IgD-negative memory B cell (primary cell): ENCODE measurements at regions not wholly inside any gene's neighbourhood (a gene's known extent, or its start where the extent isn't known, plus 50 kb on each side); places are given as distances from the start of the nearest gene placed in this dataset.

Experiments
- H3K27ac Mint-ChIP-seq, 3 donors: one replicate each; pipeline ENCODE4 v1.8.0; 2020 to 2022; ENCODE audit warnings: mild to moderate bottlenecking in 3 of 3, mixed read lengths in 3 of 3, moderate library complexity in 1 of 3
- H3K27me3 Mint-ChIP-seq: one replicate; pipeline ENCODE4 v1.8.0; 2021; ENCODE audit warnings: mixed read lengths
- H3K36me3 Mint-ChIP-seq: one replicate; pipeline ENCODE4 v1.8.0; 2020; ENCODE audit warnings: mild to moderate bottlenecking, mixed read lengths
- H3K4me1 Mint-ChIP-seq, 3 donors: one replicate each; pipeline ENCODE4 v1.8.0; 2020 to 2022; ENCODE audit warnings: mixed read lengths in 3 of 3, mild to moderate bottlenecking in 1 of 3
- H3K4me3 Mint-ChIP-seq, 4 donors: one replicate each; pipeline ENCODE4 v1.8.0; 2020 to 2022; ENCODE audit warnings: mild to moderate bottlenecking in 4 of 4, mixed read lengths in 4 of 4, moderate library complexity in 3 of 4
- H3K9me3 Mint-ChIP-seq, 3 donors: one replicate each; pipeline ENCODE4 v1.8.0; 2020 to 2021; ENCODE audit warnings: mixed read lengths in 3 of 3, mild to moderate bottlenecking in 1 of 3

DNA sequence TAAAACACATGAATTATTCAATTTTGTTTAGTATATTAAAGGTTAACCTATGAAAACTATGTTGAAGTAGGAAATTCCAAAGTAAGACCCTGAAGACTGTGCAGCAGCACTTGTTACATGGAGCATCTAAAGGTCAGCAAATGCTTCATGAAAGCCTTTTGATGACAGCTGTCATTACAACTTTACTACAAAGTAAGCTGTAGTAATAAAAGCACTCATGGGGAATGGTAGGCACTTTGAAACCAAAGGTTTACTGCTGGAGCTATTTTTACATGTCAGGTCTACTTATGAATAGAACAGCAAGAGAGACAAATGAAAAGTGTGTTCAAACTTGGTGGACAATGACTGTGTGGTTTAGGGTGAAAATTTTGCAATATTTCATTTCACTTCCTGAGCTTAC, 672.5 kb upstream of the PCDH20 start:
- Mint-ChIP-seq H3K9me3 (peaks cover 0 to 2% (median 0%) of the 10 kb centered on the region in 3 donors), H3K27ac (no peak overlapping the region), H3K4me3 (no peak overlapping the region), H3K4me1 (no peaks in the 10 kb centered on the region), H3K36me3 (no peaks in the 10 kb centered on the region), H3K27me3 (no peaks in the 10 kb centered on the region)

DNA sequence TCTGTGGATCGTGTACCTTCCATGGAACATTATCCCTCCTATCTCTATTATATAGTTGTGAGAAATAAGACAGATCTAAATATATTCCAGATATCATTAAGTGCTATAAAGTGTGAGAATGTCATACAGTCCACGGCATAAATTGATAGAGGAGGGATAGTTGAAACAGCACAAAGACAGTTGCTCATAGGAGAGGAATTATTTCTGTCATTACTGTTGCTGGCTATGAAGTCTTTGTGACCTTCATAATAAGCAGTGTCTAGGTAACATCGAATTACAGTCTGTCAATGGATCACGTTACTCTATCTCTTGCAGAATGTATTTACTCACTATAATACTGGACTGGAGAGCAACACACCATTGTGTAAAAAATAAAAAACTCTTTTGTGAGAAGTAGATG, 671.5 kb upstream of the PCDH20 start:
- H3K9me3 Mint-ChIP-seq: no peaks in the 10 kb centered on the region
- H3K36me3 Mint-ChIP-seq: no peaks in the 10 kb centered on the region
- H3K4me3 Mint-ChIP-seq: no peak overlapping the region
- H3K27me3 Mint-ChIP-seq: no peaks in the 10 kb centered on the region
- no peak overlapping the region for H3K27ac Mint-ChIP-seq
- H3K4me1 Mint-ChIP-seq: no peaks in the 10 kb centered on the region

DNA sequence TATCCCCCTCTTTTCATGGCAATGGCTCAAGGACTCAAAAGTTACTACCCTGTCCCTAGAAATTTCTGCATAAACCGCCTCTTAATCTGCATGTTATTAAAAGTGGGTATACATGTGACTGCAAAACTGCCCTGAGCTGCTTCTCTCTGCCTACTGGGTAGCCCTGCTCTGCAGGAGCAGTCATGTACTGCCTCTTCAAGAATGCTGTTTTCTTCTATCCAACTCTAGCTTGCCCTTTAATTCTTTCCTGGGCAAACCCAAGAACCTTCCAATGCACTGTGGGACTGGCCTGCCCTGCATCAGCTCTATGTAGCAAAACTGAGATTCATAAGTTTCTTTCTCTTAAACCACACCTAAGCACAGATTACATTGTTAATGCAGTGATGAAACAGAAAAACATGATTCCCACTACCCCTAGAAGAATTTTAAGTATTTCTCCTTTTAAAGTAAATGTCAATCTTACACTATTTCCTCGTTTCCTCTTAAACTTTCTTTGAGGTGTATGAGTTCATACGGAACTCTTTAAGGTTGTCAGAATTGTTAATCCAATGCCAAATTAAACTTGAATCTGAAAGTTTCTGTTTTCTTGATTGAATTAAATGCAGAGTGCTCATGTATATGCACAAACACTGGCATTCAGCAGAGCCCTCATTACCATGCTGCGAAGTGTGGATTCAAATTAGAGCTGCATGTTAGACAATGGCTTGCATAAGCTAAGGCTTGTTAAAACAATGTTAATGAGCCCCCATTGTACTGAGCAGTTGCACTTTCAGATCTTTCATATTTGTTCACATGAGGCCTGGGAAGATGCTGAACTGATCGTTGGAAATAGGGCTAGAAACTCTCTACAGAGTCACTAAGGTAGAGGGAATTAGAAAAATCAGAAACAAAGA, 669.9 kb upstream of the PCDH20 start:
- Mint-ChIP-seq H3K27ac (no peak overlapping the region), H3K27me3 (no peaks in the 10 kb centered on the region), H3K4me1 (no peaks in the 10 kb centered on the region), H3K4me3 (no peak overlapping the region), H3K9me3 (no peaks in the 10 kb centered on the region), H3K36me3 (no peaks in the 10 kb centered on the region)

DNA sequence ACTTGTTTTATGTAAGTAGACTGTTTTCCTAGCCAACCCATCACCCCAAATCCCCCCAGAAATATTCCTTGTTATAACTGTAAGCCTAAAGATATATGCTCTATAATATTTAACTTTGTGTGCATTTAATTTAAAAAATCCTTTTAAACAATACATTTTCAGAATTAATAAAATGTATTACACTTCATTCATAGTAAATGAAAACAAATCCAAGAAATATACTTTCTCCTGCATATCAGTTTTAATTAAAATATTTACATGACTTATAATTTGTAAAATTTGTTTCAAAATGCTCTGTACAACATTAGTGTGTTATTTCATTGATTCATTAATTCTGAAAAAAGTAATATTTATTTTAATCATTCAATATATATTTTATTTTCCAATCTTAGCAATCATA, 669.1 kb upstream of the PCDH20 start:
- Mint-ChIP-seq H3K27ac (no peak overlapping the region), H3K9me3 (no peaks in the 10 kb centered on the region)

DNA sequence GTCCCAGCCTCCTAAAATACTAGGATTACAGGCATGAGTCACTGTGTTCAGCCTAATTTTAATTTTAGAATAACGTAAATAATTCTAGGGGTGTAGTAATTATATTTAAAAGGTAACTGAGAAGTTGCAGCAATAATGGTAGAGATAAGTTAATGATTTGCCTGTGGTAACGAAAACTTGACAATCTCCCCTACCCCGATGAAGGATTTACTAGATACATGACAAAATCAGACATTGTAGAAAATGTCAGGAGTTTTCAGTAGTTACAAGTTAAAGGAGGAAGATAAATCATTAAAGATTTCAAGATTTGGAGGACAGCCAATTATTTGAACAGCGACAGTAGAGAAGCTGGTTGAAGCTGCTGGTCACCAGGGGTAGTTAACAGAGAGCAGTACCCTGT, 652.2 kb upstream of the PCDH20 start:
- Mint-ChIP-seq H3K27me3 (no peaks in the 10 kb centered on the region), H3K9me3 (peaks cover 0 to 17% (median 6%) of the 10 kb centered on the region in 3 donors), H3K4me3 (no peak overlapping the region), H3K27ac (no peak overlapping the region), H3K4me1 (no peaks in the 10 kb centered on the region), H3K36me3 (no peaks in the 10 kb centered on the region)

More for the DNA sequence above, 669.1 kb upstream of the PCDH20 start:
- Mint-ChIP-seq H3K4me3 (no peak overlapping the region), H3K36me3 (no peaks in the 10 kb centered on the region), H3K27me3 (no peaks in the 10 kb centered on the region), H3K4me1 (no peaks in the 10 kb centered on the region)

DNA sequence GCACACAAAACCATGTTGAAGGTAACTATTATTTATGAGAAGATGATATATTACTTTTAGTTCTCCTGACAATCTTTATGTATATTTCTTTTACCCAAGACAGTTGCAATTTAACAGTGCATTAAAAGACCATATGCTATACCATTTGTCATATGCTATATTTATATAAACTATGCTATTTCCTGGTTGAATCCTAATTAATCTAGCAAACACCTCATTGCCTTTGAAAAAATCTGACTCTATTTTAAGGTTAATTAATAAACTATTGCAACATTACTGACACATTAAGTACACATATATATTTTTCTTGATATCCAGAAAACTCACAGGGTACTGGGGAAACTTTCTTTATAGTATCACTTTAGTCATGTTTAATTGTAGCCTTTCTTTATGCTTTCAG, 649.4 kb upstream of the PCDH20 start:
- Mint-ChIP-seq H3K27ac (no peak overlapping the region), H3K36me3 (no peaks in the 10 kb centered on the region), H3K4me3 (no peak overlapping the region), H3K4me1 (no peaks in the 10 kb centered on the region), H3K9me3 (peaks cover 2 to 10% (median 6%) of the 10 kb centered on the region in 3 donors), H3K27me3 (no peaks in the 10 kb centered on the region)

DNA sequence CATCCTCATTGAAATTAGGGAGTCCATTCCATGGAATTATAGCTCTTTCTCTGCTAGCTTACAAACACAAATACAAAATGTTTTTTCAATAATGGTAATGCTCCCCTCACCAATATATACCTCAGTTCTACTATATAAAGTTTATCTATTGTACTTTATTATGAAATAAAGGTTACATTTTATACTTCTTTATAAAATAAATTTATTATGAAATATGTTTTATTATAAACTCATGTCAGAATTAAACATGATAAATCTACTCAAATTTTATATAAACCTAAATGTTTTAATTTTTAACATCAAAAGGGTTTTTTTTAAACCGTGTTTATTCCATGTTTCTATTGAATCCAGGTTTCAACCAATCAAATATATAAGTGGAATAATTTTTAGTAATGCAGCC, 646.1 kb upstream of the PCDH20 start:
- Mint-ChIP-seq H3K27ac (no peak overlapping the region), H3K4me3 (no peak overlapping the region)

DNA sequence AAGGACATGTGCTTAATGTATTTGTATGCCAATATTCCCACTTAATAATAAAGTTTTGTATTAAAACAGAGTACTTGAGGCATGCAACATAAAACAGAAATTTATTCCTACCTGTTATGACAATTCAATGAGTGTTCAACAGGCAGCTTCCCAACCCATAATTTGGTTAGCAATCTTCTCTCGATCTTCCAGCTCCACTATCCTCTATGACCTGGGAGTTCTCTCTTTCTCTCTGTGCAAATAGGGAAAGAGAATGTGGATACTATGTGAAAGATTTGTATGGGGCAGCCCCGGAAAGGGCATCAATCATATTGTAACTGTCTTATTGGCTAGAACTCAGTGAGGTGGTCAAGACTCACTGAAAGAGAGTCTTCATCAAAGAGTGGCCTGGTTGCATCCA, 644.9 kb upstream of the PCDH20 start:
- peaks cover 2 to 7% (median 6%) of the 10 kb centered on the region in 3 donors for H3K9me3 Mint-ChIP-seq
- H3K4me3 Mint-ChIP-seq: no peak overlapping the region

More for the DNA sequence above, 646.1 kb upstream of the PCDH20 start:
- Mint-ChIP-seq H3K4me1 (no peaks in the 10 kb centered on the region), H3K36me3 (no peaks in the 10 kb centered on the region), H3K9me3 (peaks cover 2 to 6% (median 6%) of the 10 kb centered on the region in 3 donors), H3K27me3 (no peaks in the 10 kb centered on the region)

DNA sequence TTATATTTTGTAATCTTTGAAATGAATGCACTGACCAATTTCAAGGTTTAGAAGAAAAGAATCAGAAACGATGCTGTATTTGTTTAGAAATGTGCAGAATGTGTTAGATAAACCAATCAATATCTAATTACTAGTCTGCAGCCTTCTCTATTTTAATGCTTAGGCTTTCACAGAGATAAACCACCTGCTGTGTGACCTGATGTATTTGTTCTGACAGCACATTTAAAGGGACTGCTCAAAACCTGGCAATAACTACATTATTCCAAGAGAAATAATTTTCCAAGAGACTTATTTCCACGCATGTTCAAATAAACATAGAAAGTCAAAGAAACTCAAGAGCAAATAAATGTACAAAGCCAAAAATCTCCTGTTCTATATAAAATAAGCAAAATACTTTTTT, 641.6 kb upstream of the PCDH20 start:
- Mint-ChIP-seq H3K27ac (no peak overlapping the region), H3K4me3 (no peak overlapping the region), H3K9me3 (peaks cover 0 to 4% (median 3%) of the 10 kb centered on the region in 3 donors), H3K4me1 (no peaks in the 10 kb centered on the region), H3K36me3 (no peaks in the 10 kb centered on the region), H3K27me3 (no peaks in the 10 kb centered on the region)

More for the DNA sequence above, 644.9 kb upstream of the PCDH20 start:
- no peaks in the 10 kb centered on the region for H3K4me1 Mint-ChIP-seq
- H3K27me3 Mint-ChIP-seq: no peaks in the 10 kb centered on the region
- no peaks in the 10 kb centered on the region for H3K36me3 Mint-ChIP-seq
- H3K27ac Mint-ChIP-seq: no peak overlapping the region

DNA sequence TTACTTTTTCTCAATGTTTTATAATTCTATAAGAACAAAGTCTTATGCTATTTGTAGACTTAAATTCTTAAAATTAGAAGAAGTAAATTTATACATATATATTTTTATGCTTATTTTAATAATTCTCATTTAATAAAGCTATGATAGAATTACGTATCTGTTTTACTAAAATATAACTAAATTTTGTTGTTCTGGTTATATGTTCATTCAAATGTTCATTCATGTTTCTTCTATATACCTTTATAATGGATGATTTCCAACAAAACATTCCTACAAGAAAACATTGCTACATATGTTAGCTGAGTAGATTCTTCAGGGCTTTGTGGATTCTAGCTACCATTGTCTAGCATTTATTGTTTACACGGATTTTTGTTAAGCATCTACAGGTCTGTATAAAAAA, 634.3 kb upstream of the PCDH20 start:
- Mint-ChIP-seq H3K4me3 (no peak overlapping the region), H3K36me3 (no peaks in the 10 kb centered on the region), H3K9me3 (peaks cover 1 to 4% (median 2%) of the 10 kb centered on the region in 3 donors), H3K4me1 (no peaks in the 10 kb centered on the region), H3K27ac (no peak overlapping the region), H3K27me3 (no peaks in the 10 kb centered on the region)

DNA sequence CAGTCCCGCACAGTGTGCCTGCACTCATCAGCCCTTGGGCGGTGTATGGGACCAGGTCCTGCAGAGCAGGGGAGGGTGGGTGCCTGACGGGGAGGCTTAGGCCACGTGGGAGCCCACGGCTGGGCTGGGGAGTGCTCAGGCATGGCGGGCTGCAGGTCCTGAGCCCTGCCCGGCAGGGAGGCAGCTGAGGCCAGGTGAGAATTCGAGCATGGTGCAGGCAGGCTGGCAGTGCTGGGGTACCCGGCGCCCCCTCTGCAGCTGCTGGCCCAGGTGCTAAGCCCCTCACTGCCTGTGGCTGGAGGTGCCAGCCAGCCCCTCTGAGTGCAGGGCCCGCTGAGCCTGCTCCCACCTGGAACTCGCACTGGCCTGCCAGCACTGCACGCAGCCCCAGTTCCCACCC, 630.9 kb upstream of the PCDH20 start:
- Mint-ChIP-seq H3K36me3 (no peaks in the 10 kb centered on the region), H3K4me1 (no peaks in the 10 kb centered on the region), H3K27me3 (no peaks in the 10 kb centered on the region), H3K9me3 (peaks cover 0 to 8% (median 1%) of the 10 kb centered on the region in 3 donors), H3K27ac (no peak overlapping the region), H3K4me3 (no peak overlapping the region)

DNA sequence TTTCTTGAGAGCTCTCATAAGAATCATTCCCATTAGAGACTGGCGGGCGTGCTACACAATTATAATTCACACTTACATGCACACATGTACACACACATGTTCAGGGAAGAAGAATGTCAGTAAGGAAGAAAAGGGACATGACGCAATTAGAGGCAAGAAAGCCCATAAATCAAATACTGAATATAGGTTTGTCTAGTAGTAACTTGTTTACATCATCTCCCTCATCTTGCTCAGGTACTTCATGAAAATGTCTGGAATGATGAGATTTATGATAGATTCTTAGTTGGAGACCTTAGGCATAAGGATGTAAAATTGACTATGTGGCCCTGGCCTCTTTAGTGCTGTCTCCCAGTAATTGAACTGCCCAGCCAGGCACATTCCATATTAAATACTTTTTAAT, 628.0 kb upstream of the PCDH20 start:
- Mint-ChIP-seq H3K9me3 (peaks cover 0 to 8% (median 1%) of the 10 kb centered on the region in 3 donors), H3K27me3 (no peaks in the 10 kb centered on the region)

DNA sequence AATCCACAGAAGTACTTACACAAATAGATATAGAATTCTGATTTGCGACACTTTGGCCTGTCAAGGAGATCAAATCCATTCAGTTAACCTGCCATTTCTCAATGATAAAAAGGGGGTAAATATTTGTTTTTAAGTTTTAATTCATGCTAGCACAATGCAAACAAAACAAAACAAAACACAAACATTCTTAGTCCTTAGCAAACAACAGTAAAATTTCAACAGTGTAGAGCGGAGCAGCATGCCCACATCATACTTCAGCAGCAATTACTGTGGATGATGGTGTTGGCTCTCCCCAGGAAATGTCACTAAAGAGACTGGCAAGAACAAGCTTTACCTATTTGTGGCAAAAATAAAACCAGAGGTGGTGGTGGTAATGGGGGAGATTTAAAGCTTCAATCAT, 625.2 kb upstream of the PCDH20 start:
- no peak overlapping the region for H3K4me3 Mint-ChIP-seq
- peaks cover 0 to 2% (median 0%) of the 10 kb centered on the region in 3 donors for H3K4me1 Mint-ChIP-seq
- H3K27me3 Mint-ChIP-seq: no peaks in the 10 kb centered on the region
- no peaks in the 10 kb centered on the region for H3K36me3 Mint-ChIP-seq
- H3K27ac Mint-ChIP-seq: no peak overlapping the region
- H3K9me3 Mint-ChIP-seq: peaks cover 0 to 8% (median 3%) of the 10 kb centered on the region in 3 donors

More for the DNA sequence above, 628.0 kb upstream of the PCDH20 start:
- no peak overlapping the region for H3K4me3 Mint-ChIP-seq
- H3K4me1 Mint-ChIP-seq: no peaks in the 10 kb centered on the region
- H3K36me3 Mint-ChIP-seq: no peaks in the 10 kb centered on the region
- no peak overlapping the region for H3K27ac Mint-ChIP-seq

DNA sequence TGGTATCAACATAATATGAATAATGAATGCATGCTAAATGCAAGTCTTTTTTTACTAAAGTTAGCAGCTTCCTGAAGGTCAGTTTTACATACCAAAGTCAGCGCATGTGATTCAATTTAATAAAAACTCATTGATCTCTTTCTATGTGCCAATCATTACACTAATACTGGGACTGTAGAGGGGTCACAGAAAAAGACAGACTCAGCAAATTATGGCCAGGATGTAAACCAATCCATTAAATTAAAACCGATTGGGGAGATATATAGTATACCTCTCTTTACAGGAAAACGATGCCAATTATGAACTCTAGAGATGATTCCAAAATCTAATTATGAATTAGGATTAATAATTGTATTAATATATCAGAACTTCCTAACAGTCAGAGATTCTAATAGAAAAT, 624.4 kb upstream of the PCDH20 start:
- Mint-ChIP-seq H3K27ac (no peak overlapping the region), H3K36me3 (no peaks in the 10 kb centered on the region), H3K9me3 (peaks cover 0 to 3% (median 3%) of the 10 kb centered on the region in 3 donors), H3K4me1 (peaks cover 0 to 2% (median 0%) of the 10 kb centered on the region in 3 donors), H3K27me3 (no peaks in the 10 kb centered on the region), H3K4me3 (no peak overlapping the region)

DNA sequence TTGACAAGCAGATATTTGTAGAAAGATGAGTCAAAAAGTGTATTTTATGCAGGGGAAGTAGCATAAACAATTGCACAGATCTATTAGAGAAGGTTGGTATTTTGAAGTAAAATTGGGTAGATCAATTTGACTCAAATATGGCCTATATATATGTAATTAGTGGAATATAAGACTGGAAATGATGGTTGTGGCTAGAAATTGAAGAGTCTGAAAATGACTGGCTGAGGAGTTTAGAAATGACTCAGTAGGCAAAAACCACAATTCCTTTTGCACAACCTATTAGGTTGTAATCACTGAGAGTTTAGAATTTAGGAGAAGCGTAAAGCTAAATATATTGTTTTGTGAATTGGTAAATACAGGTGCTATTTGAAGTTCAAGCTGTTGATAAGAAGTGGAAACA, 622.6 kb upstream of the PCDH20 start:
- no peaks in the 10 kb centered on the region for H3K36me3 Mint-ChIP-seq
- peaks cover 0 to 2% (median 0%) of the 10 kb centered on the region in 3 donors for H3K4me1 Mint-ChIP-seq
- no peak overlapping the region for H3K27ac Mint-ChIP-seq
- no peak overlapping the region for H3K4me3 Mint-ChIP-seq
- no peaks in the 10 kb centered on the region for H3K27me3 Mint-ChIP-seq
- H3K9me3 Mint-ChIP-seq: peaks cover 0 to 3% (median 3%) of the 10 kb centered on the region in 3 donors

DNA sequence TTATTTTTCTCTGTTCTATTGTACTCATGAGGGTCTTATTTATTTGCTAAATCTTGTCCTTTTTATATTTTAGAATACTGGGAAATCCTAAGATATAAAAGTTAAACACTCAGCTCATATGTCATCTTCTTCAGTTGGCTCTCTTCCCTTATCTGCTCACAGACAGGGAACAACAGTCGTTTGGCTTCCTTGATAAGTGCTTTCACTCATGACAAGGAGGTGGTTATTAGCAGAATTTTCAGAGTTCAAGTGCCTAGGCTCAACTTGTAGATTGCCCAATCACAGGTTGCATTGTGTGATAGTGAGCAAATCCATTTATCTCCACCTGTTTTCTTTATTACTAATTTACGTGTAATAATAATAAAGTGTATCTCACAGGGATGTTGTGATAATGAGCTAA, 620.3 kb upstream of the PCDH20 start:
- H3K9me3 Mint-ChIP-seq: peaks cover 0 to 1% (median 0%) of the 10 kb centered on the region in 3 donors
- H3K27me3 Mint-ChIP-seq: no peaks in the 10 kb centered on the region
- H3K36me3 Mint-ChIP-seq: no peaks in the 10 kb centered on the region
- no peak overlapping the region for H3K27ac Mint-ChIP-seq
- H3K4me1 Mint-ChIP-seq: peaks cover 0 to 2% (median 0%) of the 10 kb centered on the region in 3 donors
- no peak overlapping the region for H3K4me3 Mint-ChIP-seq
